ENCODE measurements at regions not wholly inside any gene's neighbourhood (a gene's known extent, or its start where the extent isn't known, plus 50 kb on each side); places are given as distances from the start of the nearest gene placed in this dataset.

- DNase-seq (ENCODE audit: low spot score) (no peak), ATAC-seq (no peak), FAIRE-seq (no peak)
- no peaks in the 10 kb centered on the region for H4K20me1 ChIP-seq (ENCODE audit: insufficient read depth, low read length)
- BruUV-seq (replicated peaks) = no TSS peak
- no peak overlapping the region for H2AFZ ChIP-seq (ENCODE audit: low read length)
- H3K9me3 ChIP-seq (ENCODE audit: low read length) = no peaks in the 10 kb centered on the region
- no peak overlapping the region for H3K4me2 ChIP-seq (ENCODE audit: low read depth, low read length)
- no peaks in the 10 kb centered on the region for H3K79me2 ChIP-seq (ENCODE audit: insufficient read depth, low read length)
- WGBS (ENCODE audit: low lambda C conversion rate) = 0% methylated on average over 1 of the region's 1 CpG
- H3K36me3 ChIP-seq (replicated peaks in 1 of 2; ENCODE audit: control insufficient read depth in 1 of 2, insufficient read depth in 2 of 2, low read length in 2 of 2) = no peaks in the 10 kb centered on the region
- intact Hi-C loops (cut with micrococcal nuclease; ENCODE audit: unreplicated experiment) (no loop called here), in situ Hi-C loops (cut with HindIII; ENCODE audit: extremely low pct_ligation_motif_present, low pct_unique_long_range_greater_than_20kb) (no loop called here)
- no peak overlapping the region for H3K4me3 ChIP-seq (replicated peaks in 1 of 3; ENCODE audit: insufficient read depth in 1 of 3, low read depth in 2 of 3, low read length in 3 of 3)
- no peak overlapping the region for H3K27ac ChIP-seq (ENCODE audit: extremely low read length, insufficient read depth, low read length)
- no peak overlapping the region for H3K9ac ChIP-seq (ENCODE audit: insufficient read depth, low read depth, low read length)
- ChIA-PET CTCF (ENCODE audit: low intra/inter-chr PET ratio, low total read pairs) (no interaction called here), POLR2A (no interaction called here)
- TF ChIP-seq, protein P1, sequence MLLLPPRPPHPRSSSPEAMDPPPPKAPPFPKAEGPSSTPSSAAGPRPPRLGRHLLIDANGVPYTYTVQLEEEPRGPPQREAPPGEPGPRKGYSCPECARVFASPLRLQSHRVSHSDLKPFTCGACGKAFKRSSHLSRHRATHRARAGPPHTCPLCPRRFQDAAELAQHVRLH (CRISPR knock-in tag; IDR thresholded peaks at IDR 0.05; ENCODE audit: borderline replicate concordance, low read depth) = no peak
- TF ChIP-seq SIX1 (CRISPR knock-in tag; IDR thresholded peaks at IDR 0.05; ENCODE audit: borderline replicate concordance) = no peak
- TF ChIP-seq ZC3H4 (CRISPR knock-in tag; IDR thresholded peaks at IDR 0.05; ENCODE audit: borderline replicate concordance) = no peak
- no peak for TF ChIP-seq FOXM1 (CRISPR knock-in tag; IDR thresholded peaks at IDR 0.05)
- no peak for TF ChIP-seq ZNF7 (CRISPR knock-in tag; IDR thresholded peaks at IDR 0.05)
- no peak for TF ChIP-seq ZNF776 (CRISPR knock-in tag; IDR thresholded peaks at IDR 0.05)
- TF ChIP-seq E2F1 (CRISPR knock-in tag; IDR thresholded peaks at IDR 0.05) = no peak
- TF ChIP-seq, protein P2, sequence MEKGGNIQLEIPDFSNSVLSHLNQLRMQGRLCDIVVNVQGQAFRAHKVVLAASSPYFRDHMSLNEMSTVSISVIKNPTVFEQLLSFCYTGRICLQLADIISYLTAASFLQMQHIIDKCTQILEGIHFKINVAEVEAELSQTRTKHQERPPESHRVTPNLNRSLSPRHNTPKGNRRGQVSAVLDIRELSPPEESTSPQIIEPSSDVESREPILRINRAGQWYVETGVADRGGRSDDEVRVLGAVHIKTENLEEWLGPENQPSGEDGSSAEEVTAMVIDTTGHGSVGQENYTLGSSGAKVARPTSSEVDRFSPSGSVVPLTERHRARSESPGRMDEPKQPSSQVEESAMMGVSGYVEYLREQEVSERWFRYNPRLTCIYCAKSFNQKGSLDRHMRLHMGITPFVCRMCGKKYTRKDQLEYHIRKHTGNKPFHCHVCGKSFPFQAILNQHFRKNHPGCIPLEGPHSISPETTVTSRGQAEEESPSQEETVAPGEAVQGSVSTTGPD (CRISPR knock-in tag; IDR thresholded peaks at IDR 0.05) = no peak
- TF ChIP-seq SATB2 (CRISPR knock-in tag; IDR thresholded peaks at IDR 0.05) = no peak
- TF ChIP-seq FOXC1 (CRISPR knock-in tag; IDR thresholded peaks at IDR 0.05; ENCODE audit: borderline replicate concordance) = no peak
- no peak for TF ChIP-seq ZNF501 (CRISPR knock-in tag; IDR thresholded peaks at IDR 0.05)
- TF ChIP-seq ZNF691 (CRISPR knock-in tag; IDR thresholded peaks at IDR 0.05; ENCODE audit: borderline replicate concordance, low read depth) = no peak
- TF ChIP-seq RBM22 (optimal IDR thresholded peaks at IDR 0.05; ENCODE audit: low read length) = no peak
- no peak for TF ChIP-seq NRL (CRISPR knock-in tag; IDR thresholded peaks at IDR 0.05; ENCODE audit: borderline replicate concordance)
- no peak for TF ChIP-seq PHF21A (CRISPR knock-in tag; IDR thresholded peaks at IDR 0.05)
- TF ChIP-seq TEAD2 (CRISPR knock-in tag; IDR thresholded peaks at IDR 0.05) = no peak
- no peak for TF ChIP-seq ZNF75D (CRISPR knock-in tag; IDR thresholded peaks at IDR 0.05; ENCODE audit: borderline replicate concordance)
- no peak for TF ChIP-seq ZNF205 (CRISPR knock-in tag; IDR thresholded peaks at IDR 0.05)
- no peaks in the 10 kb centered on the region for H3K4me1 ChIP-seq (ENCODE audit: insufficient read depth, low read length)
- no peaks in the 10 kb centered on the region for H3K27me3 ChIP-seq (ENCODE audit: control insufficient read depth in 1 of 2, insufficient read depth in 2 of 2, low read length in 2 of 2)
These were observed 227.9 kb downstream of the FRK start for GRCh38 chr6:115832786-115833185.

Measured in HepG2 (cell line).